HFF-Myc (cell line): ENCODE measurements at regions not wholly inside any gene's neighbourhood (a gene's known extent, or its start where the extent isn't known, plus 50 kb on each side); places are given as distances from the start of the nearest gene placed in this dataset.

ENCODE experiments used
- DNase-seq: peaks from one replicate; pipeline ENCODE4 v3.0.0-alpha.2; 2011; ENCODE audit warnings: low read depth; ENCODE audit errors: extremely low read depth
- H3K4me3 ChIP-seq: replicated peaks from 2 replicates; pipeline ENCODE4 v1.5.1; 2011; ENCODE audit warnings: low read depth, mild to moderate bottlenecking, control low read depth, low read length
- CTCF ChIP-seq: IDR thresholded peaks from 2 replicates; pipeline ENCODE4 v1.5.1; 2012; ENCODE audit warnings: mild to moderate bottlenecking, low read depth, low read length, control low read depth; ENCODE audit errors: missing control alignments

- no peak for DNase-seq
- H3K4me3 ChIP-seq = no peak overlapping the region
- no peak for TF ChIP-seq CTCF
These were observed 547.2 kb upstream of the CHORDC1 start for GRCh38 chr11:90770007-90770406.

GRCh38 chr11:90766121-90766520 lies 543.3 kb upstream of the CHORDC1 start:
- no peak for DNase-seq
- no peak for TF ChIP-seq CTCF
- H3K4me3 ChIP-seq = no peak overlapping the region

GRCh38 chr11:90764691-90765090 lies 541.8 kb upstream of the CHORDC1 start:
- H3K4me3 ChIP-seq = no peak overlapping the region
- DNase-seq = no peak
- no peak for TF ChIP-seq CTCF

GRCh38 chr11:90757849-90758494 lies 535.1 kb upstream of the CHORDC1 start:
- no peak overlapping the region for H3K4me3 ChIP-seq
- no peak for DNase-seq
- no peak for TF ChIP-seq CTCF

GRCh38 chr11:90756617-90757016 lies 533.8 kb upstream of the CHORDC1 start:
- no peak for TF ChIP-seq CTCF
- no peak for DNase-seq
- H3K4me3 ChIP-seq = no peak overlapping the region

GRCh38 chr11:90753546-90753945 lies 530.7 kb upstream of the CHORDC1 start:
- TF ChIP-seq CTCF = no peak
- no peak for DNase-seq
- no peak overlapping the region for H3K4me3 ChIP-seq

GRCh38 chr11:90747057-90747456 lies 524.2 kb upstream of the CHORDC1 start:
- no peak for DNase-seq
- no peak overlapping the region for H3K4me3 ChIP-seq
- TF ChIP-seq CTCF = no peak
